ENCODE measurements at regions not wholly inside any gene's neighbourhood (a gene's known extent, or its start where the extent isn't known, plus 50 kb on each side); places are given as distances from the start of the nearest gene placed in this dataset.
"Not testable (repeated sequence)": the region's sequence is repeated elsewhere in the genome, so short reads cannot be mapped to it uniquely, and the experiment has no call there.

GRCh38 chrX:14997271-14997670 lies 124.0 kb downstream of the MOSPD2 start:
- H3K4me1 ChIP-seq, result no peaks in the 10 kb centered on the region
- DNase-seq, result no peak
- WGBS, 2 donors, result 6 to 41% methylated on average over 2 of the region's 2 CpGs
- H3K4me3 ChIP-seq, result no peak overlapping the region
- TF ChIP-seq CTCF (IDR thresholded peaks at IDR 0.05) (no peak), POLR2A (IDR thresholded peaks at IDR 0.05) (no peak)
- no peaks in the 10 kb centered on the region for H3K9me3 ChIP-seq
- no peak overlapping the region for H3K27ac ChIP-seq
- no peaks in the 10 kb centered on the region for H3K27me3 ChIP-seq
- intact Hi-C loops (cut with DNase I), result no loop called here
- no peaks in the 10 kb centered on the region for H3K36me3 ChIP-seq

- H3K4me3 ChIP-seq; H3K27ac ChIP-seq; intact Hi-C loops (cut with DNase I); H3K4me1 ChIP-seq; H3K9me3 ChIP-seq; DNase-seq; H3K36me3 ChIP-seq; H3K27me3 ChIP-seq: not testable (repeated sequence)
- 73 to 94% methylated on average over 2 to 5 of the region's 5 CpGs for WGBS, 2 donors
These were observed 111.2 kb downstream of the MOSPD2 start for GRCh38 chrX:14984425-14984824.
